ENCODE measurements at regions not wholly inside any gene's neighbourhood (a gene's known extent, or its start where the extent isn't known, plus 50 kb on each side); places are given as distances from the start of the nearest gene placed in this dataset.

DNA sequence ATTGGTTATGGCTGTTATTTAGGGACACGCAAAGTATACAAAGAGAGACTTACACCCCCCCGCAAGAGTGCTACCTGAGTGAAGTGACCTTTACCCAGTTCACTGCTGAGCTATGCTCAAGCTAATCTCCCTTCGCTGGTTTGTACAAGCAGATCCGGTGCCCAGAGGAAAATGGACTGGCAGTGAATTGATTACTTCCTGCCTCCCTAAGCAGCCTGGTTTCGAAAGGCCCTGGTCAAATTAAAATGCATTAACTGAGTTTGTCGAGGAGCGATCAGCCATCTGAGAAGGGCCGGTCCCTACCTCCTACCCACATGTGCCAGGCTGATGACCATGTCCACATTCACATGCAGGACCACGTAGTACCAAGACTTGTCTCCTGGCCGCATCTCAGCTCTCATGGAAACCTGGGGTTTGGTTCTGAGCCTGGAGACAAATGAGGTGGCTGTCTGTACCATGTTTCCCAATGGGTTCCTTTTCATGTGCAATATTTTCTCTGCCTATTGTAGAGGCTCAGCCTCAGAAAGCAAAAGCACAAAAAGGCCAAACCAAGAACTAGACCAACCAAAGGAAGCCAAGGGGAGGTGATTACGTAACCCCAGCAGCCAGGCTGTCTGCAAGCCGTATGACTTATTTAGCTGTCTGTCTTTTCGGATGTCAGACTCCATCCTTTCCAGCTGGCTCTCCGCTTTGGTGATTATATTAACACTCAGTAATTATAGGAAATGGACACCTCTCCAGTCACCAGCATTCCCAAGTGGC lies 284.7 kb upstream of the PWP1 start:
- TF ChIP-seq, protein P1, sequence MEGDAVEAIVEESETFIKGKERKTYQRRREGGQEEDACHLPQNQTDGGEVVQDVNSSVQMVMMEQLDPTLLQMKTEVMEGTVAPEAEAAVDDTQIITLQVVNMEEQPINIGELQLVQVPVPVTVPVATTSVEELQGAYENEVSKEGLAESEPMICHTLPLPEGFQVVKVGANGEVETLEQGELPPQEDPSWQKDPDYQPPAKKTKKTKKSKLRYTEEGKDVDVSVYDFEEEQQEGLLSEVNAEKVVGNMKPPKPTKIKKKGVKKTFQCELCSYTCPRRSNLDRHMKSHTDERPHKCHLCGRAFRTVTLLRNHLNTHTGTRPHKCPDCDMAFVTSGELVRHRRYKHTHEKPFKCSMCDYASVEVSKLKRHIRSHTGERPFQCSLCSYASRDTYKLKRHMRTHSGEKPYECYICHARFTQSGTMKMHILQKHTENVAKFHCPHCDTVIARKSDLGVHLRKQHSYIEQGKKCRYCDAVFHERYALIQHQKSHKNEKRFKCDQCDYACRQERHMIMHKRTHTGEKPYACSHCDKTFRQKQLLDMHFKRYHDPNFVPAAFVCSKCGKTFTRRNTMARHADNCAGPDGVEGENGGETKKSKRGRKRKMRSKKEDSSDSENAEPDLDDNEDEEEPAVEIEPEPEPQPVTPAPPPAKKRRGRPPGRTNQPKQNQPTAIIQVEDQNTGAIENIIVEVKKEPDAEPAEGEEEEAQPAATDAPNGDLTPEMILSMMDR (IDR thresholded peaks at IDR 0.05) = no peak
- no peak for TF ChIP-seq POLR2A (IDR thresholded peaks at IDR 0.05)

Data from testis (tissue), 2 donors.